Activated CD8-positive, alpha-beta T cell treated with anti-CD3 and anti-CD28 coated beads, Interleukin-2, amount 10 ng/mL, durations not matched to agents 7 days and 5 days (primary cell): ENCODE measurements at regions not wholly inside any gene's neighbourhood (a gene's known extent, or its start where the extent isn't known, plus 50 kb on each side); places are given as distances from the start of the nearest gene placed in this dataset.
"Not testable (repeated sequence)": the region's sequence is repeated elsewhere in the genome, so short reads cannot be mapped to it uniquely, and the experiment has no call there.

Experiments
- ATAC-seq: fragments of 150-1000 bp; cut with Tn5 transposase; one replicate; pipeline ENCODE4 v1.10.0; 2021; ENCODE audit warnings: moderate library complexity
- CTCF ChIA-PET: fragments of 350-600 bp; sonication (Branson Sonifier 250); formaldehyde crosslinking; loops from one replicate; lab custom pipeline; 2021; ENCODE audit warnings: antibody characterized with exemption; lab: Charles Lee
- POLR2A ChIA-PET: fragments of 350-600 bp; sonication (Branson Sonifier 250); formaldehyde crosslinking; loops from one replicate; lab custom pipeline; 2021; ENCODE audit warnings: antibody characterized with exemption; lab: Charles Lee
- DNase-seq: peaks from one replicate; pipeline ENCODE4 v3.0.0-alpha.2; 2020
- H3K27ac Mint-ChIP-seq: one replicate; pipeline ENCODE4 v1.8.0; 2021; ENCODE audit warnings: mild to moderate bottlenecking, mixed read lengths
- H3K27me3 Mint-ChIP-seq: one replicate; pipeline ENCODE4 v1.8.0; 2021; ENCODE audit warnings: low read depth, mixed read lengths
- H3K36me3 Mint-ChIP-seq: one replicate; pipeline ENCODE4 v1.8.0; 2021; ENCODE audit warnings: low read depth, mixed read lengths
- H3K4me1 Mint-ChIP-seq: one replicate; pipeline ENCODE4 v1.8.0; 2021; ENCODE audit warnings: low read depth, mixed read lengths
- H3K4me3 Mint-ChIP-seq: one replicate; pipeline ENCODE4 v1.8.0; 2021; ENCODE audit warnings: mild to moderate bottlenecking, mixed read lengths
- H3K9me3 Mint-ChIP-seq: one replicate; pipeline ENCODE4 v1.8.0; 2022; ENCODE audit warnings: mixed read lengths; ENCODE audit not compliant: insufficient read depth

DNA sequence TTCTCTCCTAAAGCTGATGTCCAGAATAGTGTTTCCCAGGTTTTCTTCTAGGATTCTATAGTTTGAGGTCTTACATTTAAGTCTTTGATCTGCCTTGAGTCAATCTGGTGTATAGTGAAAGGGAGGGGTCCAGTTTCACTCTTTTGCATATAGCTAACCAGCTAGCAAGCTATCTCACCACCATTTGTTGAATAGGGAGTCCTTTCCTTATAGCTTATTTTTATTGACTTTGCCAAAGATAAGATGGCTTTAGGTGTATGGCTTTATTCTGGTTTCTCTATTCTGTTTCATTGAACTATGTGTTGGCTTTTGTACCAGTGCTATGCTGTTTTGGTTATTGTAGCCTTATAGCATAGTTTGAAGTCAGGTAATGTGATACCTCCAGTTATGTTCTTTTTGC is 1386.1 kb downstream of the SLITRK5 start:
- no peak for DNase-seq
- no peak for ATAC-seq
- no peaks in the 10 kb centered on the region for H3K36me3 Mint-ChIP-seq
- no peak overlapping the region for H3K27ac Mint-ChIP-seq
- H3K9me3 Mint-ChIP-seq, result peaks cover 5% of the 10 kb centered on the region
- H3K4me1 Mint-ChIP-seq, result no peaks in the 10 kb centered on the region
- H3K27me3 Mint-ChIP-seq, result no peaks in the 10 kb centered on the region
- H3K4me3 Mint-ChIP-seq, result no peak overlapping the region
- POLR2A ChIA-PET, result no interaction called here
- CTCF ChIA-PET, result no interaction called here

DNA sequence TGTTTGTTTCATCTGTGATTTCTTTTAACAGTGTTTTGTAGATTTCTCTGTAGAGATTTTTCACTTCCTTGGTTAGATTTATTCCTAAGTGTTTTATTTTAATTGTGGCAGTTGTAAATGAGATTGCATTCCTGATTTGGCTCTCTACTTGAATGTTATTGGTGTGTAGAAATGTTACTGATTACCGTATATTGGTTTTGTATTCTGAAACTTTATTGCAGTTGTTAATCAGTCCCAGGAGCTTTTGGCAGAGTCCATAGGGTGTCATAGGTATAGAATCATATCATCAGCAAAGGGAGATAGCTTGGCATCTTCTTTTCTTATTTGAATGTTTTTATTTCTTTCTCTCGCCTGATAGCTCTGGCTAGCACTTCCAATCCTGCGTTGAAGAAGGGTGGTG is 1386.7 kb downstream of the SLITRK5 start:
- Mint-ChIP-seq H3K9me3 (peaks cover 5% of the 10 kb centered on the region), H3K36me3 (no peaks in the 10 kb centered on the region), H3K27me3 (no peaks in the 10 kb centered on the region), H3K4me1 (no peaks in the 10 kb centered on the region), H3K4me3 (no peak overlapping the region), H3K27ac (no peak overlapping the region)
- POLR2A ChIA-PET, result no interaction called here
- no peak for DNase-seq
- no peak for ATAC-seq
- CTCF ChIA-PET, result no interaction called here

- no peaks in the 10 kb centered on the region for H3K27me3 Mint-ChIP-seq
- peaks cover 5% of the 10 kb centered on the region for H3K9me3 Mint-ChIP-seq
- no peaks in the 10 kb centered on the region for H3K4me1 Mint-ChIP-seq
- DNase-seq (no peak), ATAC-seq (no peak)
- no peak overlapping the region for H3K27ac Mint-ChIP-seq
- H3K4me3 Mint-ChIP-seq, result no peak overlapping the region
- no peaks in the 10 kb centered on the region for H3K36me3 Mint-ChIP-seq
- CTCF ChIA-PET, result no interaction called here
- POLR2A ChIA-PET, result no interaction called here
These were observed 1390.7 kb downstream of the SLITRK5 start for GRCh38 chr13:89061821-89062220.

- ATAC-seq (no peak), DNase-seq (peak; percentile 37)
- Mint-ChIP-seq H3K36me3 (no peaks in the 10 kb centered on the region), H3K4me1 (no peaks in the 10 kb centered on the region), H3K9me3 (no peaks in the 10 kb centered on the region), H3K27ac (no peak overlapping the region), H3K27me3 (no peaks in the 10 kb centered on the region), H3K4me3 (no peak overlapping the region)
- POLR2A ChIA-PET, result no interaction called here
- CTCF ChIA-PET, result interaction anchor here (1.4 kb wide), 1 partner anchor 15 kb away, joined by 3 read pairs; no protein-coding TSS in a partner anchor
These were observed 1395.8 kb downstream of the SLITRK5 start for GRCh38 chr13:89066868-89067466.

DNA sequence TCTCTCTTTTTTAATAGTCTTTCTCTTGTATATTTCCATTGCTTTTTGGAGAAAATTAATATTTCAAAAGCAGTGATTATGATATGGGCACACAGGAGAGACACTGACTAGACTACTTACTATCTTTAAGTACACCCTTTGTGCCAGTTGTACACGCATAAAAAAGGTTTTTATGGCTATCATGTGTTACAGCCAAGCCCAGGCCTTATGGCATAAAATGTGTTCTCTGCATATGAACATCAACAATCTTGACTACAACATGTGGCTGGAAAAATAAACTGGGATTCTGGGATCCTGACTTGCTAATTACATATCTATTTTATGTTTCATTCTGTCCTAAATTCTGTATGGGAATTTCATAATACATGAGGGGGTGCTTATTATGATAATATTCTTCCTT is 1401.8 kb downstream of the SLITRK5 start:
- Mint-ChIP-seq H3K9me3 (no peaks in the 10 kb centered on the region), H3K4me3 (no peak overlapping the region), H3K4me1 (no peaks in the 10 kb centered on the region), H3K27ac (no peak overlapping the region), H3K27me3 (no peaks in the 10 kb centered on the region), H3K36me3 (no peaks in the 10 kb centered on the region)
- DNase-seq (no peak), ATAC-seq (no peak)
- ChIA-PET POLR2A (no interaction called here), CTCF (no interaction called here)

GRCh38 chr13:89076622-89077021 is 1405.5 kb downstream of the SLITRK5 start:
- Mint-ChIP-seq H3K9me3 (no peaks in the 10 kb centered on the region), H3K27me3 (no peaks in the 10 kb centered on the region), H3K36me3 (no peaks in the 10 kb centered on the region), H3K4me3 (no peak overlapping the region), H3K4me1 (no peaks in the 10 kb centered on the region), H3K27ac (no peak overlapping the region)
- POLR2A ChIA-PET, result no interaction called here
- CTCF ChIA-PET, result no interaction called here
- ATAC-seq (no peak), DNase-seq (no peak)

DNA sequence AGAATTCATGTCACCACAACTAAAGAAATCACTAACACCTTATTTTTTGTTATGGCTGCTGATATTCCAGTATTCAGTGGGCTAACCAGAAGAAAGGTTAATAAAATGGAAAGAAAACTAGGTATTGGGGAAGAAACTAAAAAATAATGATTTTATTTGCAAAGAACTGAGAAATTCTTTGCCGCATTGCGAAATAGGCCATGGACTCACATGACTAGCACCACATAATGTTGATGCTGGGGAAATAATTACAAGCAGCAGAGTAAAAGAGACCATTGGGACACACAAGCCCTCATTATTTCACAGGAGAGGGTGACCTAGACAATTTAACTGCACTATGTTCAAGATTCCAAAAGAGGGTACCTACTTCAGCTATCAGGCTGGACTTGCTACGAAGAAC is 1411.5 kb downstream of the SLITRK5 start:
- peaks cover 5% of the 10 kb centered on the region for H3K9me3 Mint-ChIP-seq
- no peak for DNase-seq
- no peaks in the 10 kb centered on the region for H3K4me1 Mint-ChIP-seq
- CTCF ChIA-PET, result no interaction called here
- H3K27me3 Mint-ChIP-seq, result no peaks in the 10 kb centered on the region
- no peak for ATAC-seq
- H3K4me3 Mint-ChIP-seq, result no peak overlapping the region
- H3K36me3 Mint-ChIP-seq, result no peaks in the 10 kb centered on the region
- POLR2A ChIA-PET, result no interaction called here
- no peak overlapping the region for H3K27ac Mint-ChIP-seq

DNA sequence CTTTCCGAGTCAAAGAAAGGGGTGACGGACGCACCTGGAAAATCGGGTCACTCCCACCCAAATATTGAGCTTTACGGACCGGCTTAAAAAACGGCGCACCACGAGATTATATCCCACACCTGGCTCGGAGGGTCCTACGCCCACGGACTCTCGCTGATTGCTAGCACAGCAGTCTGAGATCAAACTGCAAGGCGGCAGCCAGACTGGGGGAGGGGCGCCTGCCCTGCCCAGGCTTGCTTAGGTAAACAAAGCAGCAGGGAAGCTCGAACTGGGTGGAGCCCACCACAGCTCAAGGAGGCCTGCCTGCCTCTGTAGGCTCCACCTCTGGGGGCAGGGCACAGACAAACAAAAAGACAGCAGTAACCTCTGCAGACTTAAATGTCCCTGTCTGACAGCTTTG is 1416.9 kb downstream of the SLITRK5 start:
- CTCF ChIA-PET, H3K4me1 Mint-ChIP-seq, DNase-seq, H3K36me3 Mint-ChIP-seq, H3K9me3 Mint-ChIP-seq, POLR2A ChIA-PET, H3K27me3 Mint-ChIP-seq, H3K27ac Mint-ChIP-seq, ATAC-seq, H3K4me3 Mint-ChIP-seq: not testable (repeated sequence)

DNA sequence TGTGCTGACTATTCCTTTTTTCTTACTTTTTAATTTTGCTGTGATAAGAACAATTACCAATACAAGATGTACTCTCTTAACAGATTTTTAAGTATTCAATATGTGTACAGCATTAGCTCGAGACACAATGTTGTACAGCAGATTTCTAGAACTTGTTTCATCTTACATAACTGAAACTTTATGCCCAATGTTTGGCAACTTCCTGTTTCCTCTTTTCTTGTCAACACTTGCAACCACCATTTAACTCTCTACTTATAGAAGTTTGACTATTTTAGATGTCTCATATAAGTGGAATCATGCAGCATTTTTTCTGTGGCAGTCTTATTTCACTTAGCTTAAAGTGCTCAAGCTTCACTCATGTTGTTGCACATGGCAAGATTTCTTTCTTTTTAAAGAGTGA is 1426.8 kb downstream of the SLITRK5 start:
- POLR2A ChIA-PET, result no interaction called here
- H3K27me3 Mint-ChIP-seq, result no peaks in the 10 kb centered on the region
- peaks cover 9% of the 10 kb centered on the region for H3K9me3 Mint-ChIP-seq
- CTCF ChIA-PET, result no interaction called here
- H3K36me3 Mint-ChIP-seq, result no peaks in the 10 kb centered on the region
- no peak for ATAC-seq
- DNase-seq, result no peak
- H3K4me3 Mint-ChIP-seq, result no peak overlapping the region
- H3K4me1 Mint-ChIP-seq, result no peaks in the 10 kb centered on the region
- H3K27ac Mint-ChIP-seq, result no peak overlapping the region

DNA sequence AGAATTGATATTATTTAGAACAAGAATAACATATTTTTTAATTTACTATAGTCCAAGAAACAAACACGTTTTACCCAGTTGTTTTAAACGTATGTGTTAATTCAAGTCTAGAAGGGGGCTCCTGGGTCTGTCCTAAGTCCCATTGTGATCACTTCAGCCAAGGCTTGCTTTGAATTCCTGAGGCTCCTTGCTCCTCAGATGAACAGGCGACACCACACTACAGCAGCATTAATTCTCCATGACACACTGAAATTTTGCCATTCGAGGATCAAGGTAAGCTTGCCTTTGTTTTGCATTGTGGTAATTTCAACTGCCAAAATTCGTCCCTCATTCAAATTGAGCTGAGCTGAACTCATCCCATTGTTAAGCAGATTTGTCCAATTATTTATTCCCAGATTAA is 1442.6 kb downstream of the SLITRK5 start:
- H3K27ac Mint-ChIP-seq, result no peak overlapping the region
- ATAC-seq, result no peak
- DNase-seq, result no peak
- no peaks in the 10 kb centered on the region for H3K4me1 Mint-ChIP-seq
- peaks cover 6% of the 10 kb centered on the region for H3K9me3 Mint-ChIP-seq
- ChIA-PET CTCF (no interaction called here), POLR2A (no interaction called here)
- no peaks in the 10 kb centered on the region for H3K36me3 Mint-ChIP-seq
- H3K4me3 Mint-ChIP-seq, result no peak overlapping the region
- no peaks in the 10 kb centered on the region for H3K27me3 Mint-ChIP-seq

- no peaks in the 10 kb centered on the region for H3K27me3 Mint-ChIP-seq
- H3K36me3 Mint-ChIP-seq, result no peaks in the 10 kb centered on the region
- CTCF ChIA-PET, result no interaction called here
- H3K9me3 Mint-ChIP-seq, result peaks cover 6% of the 10 kb centered on the region
- H3K27ac Mint-ChIP-seq, result no peak overlapping the region
- DNase-seq (no peak), ATAC-seq (no peak)
- no peaks in the 10 kb centered on the region for H3K4me1 Mint-ChIP-seq
- no peak overlapping the region for H3K4me3 Mint-ChIP-seq
- POLR2A ChIA-PET, result no interaction called here
These were observed 1444.1 kb downstream of the SLITRK5 start for GRCh38 chr13:89115307-89115706.

DNA sequence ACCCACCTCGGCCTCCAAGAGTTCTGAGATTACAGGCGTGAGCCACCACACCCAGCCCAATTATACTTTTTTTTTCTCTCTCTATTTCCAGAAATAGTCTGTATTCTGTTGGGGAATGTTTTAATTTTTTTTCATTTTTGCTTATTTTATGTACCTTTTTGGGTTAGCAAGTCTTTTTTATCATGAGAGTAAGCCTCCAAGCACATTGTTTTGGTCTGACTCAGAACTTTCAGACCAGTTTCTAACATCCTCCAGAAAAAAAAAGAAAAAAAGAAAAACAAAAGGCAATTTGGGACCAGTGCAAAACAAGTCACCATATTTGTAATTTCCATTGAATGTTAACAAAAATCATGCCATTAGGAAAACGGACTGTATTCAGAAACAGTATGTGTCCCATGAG is 1465.5 kb downstream of the SLITRK5 start:
- POLR2A ChIA-PET, result no interaction called here
- CTCF ChIA-PET, result no interaction called here

GRCh38 chr13:89150362-89150761 is 1479.2 kb downstream of the SLITRK5 start:
- POLR2A ChIA-PET, result no interaction called here
- Mint-ChIP-seq H3K4me3 (no peak overlapping the region), H3K27me3 (no peaks in the 10 kb centered on the region), H3K4me1 (no peaks in the 10 kb centered on the region), H3K36me3 (no peaks in the 10 kb centered on the region), H3K9me3 (peaks cover 15% of the 10 kb centered on the region), H3K27ac (no peak overlapping the region)
- CTCF ChIA-PET, result no interaction called here
- no peak for ATAC-seq
- no peak for DNase-seq

More for the DNA sequence above, 1465.5 kb downstream of the SLITRK5 start:
- Mint-ChIP-seq H3K4me3 (no peak overlapping the region), H3K27ac (no peak overlapping the region), H3K27me3 (no peaks in the 10 kb centered on the region), H3K9me3 (peaks cover 10% of the 10 kb centered on the region), H3K36me3 (no peaks in the 10 kb centered on the region), H3K4me1 (no peaks in the 10 kb centered on the region)
- no peak for ATAC-seq
- DNase-seq, result no peak
